ENCODE measurements at regions not wholly inside any gene's neighbourhood (a gene's known extent, or its start where the extent isn't known, plus 50 kb on each side); places are given as distances from the start of the nearest gene placed in this dataset.

GRCh38 chr10:31701546-31701945 lies 227.1 kb downstream of the ARHGAP12 start:
- in situ Hi-C loops (cut with MboI) = no loop called here
- no peak for FAIRE-seq

GRCh38 chr10:31700181-31700611 lies 228.4 kb downstream of the ARHGAP12 start:
- Histone ChIP-seq H3K4me2 (ENCODE audit: insufficient read depth, low read length) (no peak overlapping the region), H3K79me2 (ENCODE audit: control insufficient read depth, insufficient read depth, low read length) (no peaks in the 10 kb centered on the region), H4K20me1 (replicated peaks; ENCODE audit: control insufficient read depth, insufficient read depth, low read length) (no peaks in the 10 kb centered on the region), H3K36me3 (ENCODE audit: control insufficient read depth, insufficient read depth, low read length) (no peaks in the 10 kb centered on the region), H3K27me3 (ENCODE audit: control insufficient read depth in 2 of 2, insufficient read depth in 2 of 2, low read length in 2 of 2) (peaks cover 5 to 30% of the 10 kb centered on the region in 2 experiments; a peak in 4 of 5 replicates), H3K4me3 (no peak overlapping the region), H3K9me3 (replicated peaks; ENCODE audit: control insufficient read depth, insufficient read depth, low read depth, low read length) (no peaks in the 10 kb centered on the region), H2AFZ (ENCODE audit: low read depth, low read length) (no peak overlapping the region), H3K9ac (ENCODE audit: insufficient read depth in 1 of 2, low read depth in 2 of 2, low read length in 2 of 2) (no peak overlapping the region), H3K9me1 (ENCODE audit: control insufficient read depth, insufficient read depth, low read length) (no peaks in the 10 kb centered on the region), H3K4me1 (replicated peaks in 1 of 2; ENCODE audit: control insufficient read depth in 2 of 2, insufficient read depth in 2 of 2, low read length in 2 of 2) (0 out of 5 replicates have a peak, but pooled peaks cover 0 to 3% of the 10 kb centered on the region in 2 experiments), H3K27ac (ENCODE audit: extremely low read depth, low read depth, low read length) (no peak overlapping the region)
- ChIA-PET POLR2A (no interaction called here), CTCF (ENCODE audit: low intra/inter-chr PET ratio) (no interaction called here)
- no TSS peak for BruUV-seq (replicated peaks)
- in situ Hi-C loops (cut with MboI) (no loop called here), intact Hi-C loops (cut with micrococcal nuclease) (no loop called here)
- WGBS (ENCODE audit: insufficient coverage, low coverage, missing lambda C conversion rate) = 1% methylated on average over 11 of the region's 11 CpGs
- ATAC-seq (no peak), FAIRE-seq (no peak), DNase-seq (ENCODE audit: extremely low read depth in 1 of 4, low spot score in 3 of 4) (no peak)
- TF ChIP-seq ZNF324 (CRISPR knock-in tag; IDR thresholded peaks at IDR 0.05) (no peak), ELF1 (tag; IDR thresholded peaks at IDR 0.05) (no peak), ZHX1 (conservative IDR thresholded peaks at IDR 0.05; ENCODE audit: low read length) (no peak), POLR2A (conservative IDR thresholded peaks at IDR 0.05) (no peak), CBX5 (IDR thresholded peaks at IDR 0.05; ENCODE audit: borderline replicate concordance, low read depth) (no peak), ZNF224 (CRISPR knock-in tag; IDR thresholded peaks at IDR 0.05) (no peak)

More at GRCh38 chr10:31701546-31701945, 227.1 kb downstream of the ARHGAP12 start:
- Histone ChIP-seq H3K27me3 (ENCODE audit: control insufficient read depth in 2 of 2, insufficient read depth in 2 of 2, low read length in 2 of 2) (peaks cover 5 to 27% of the 10 kb centered on the region in 2 experiments; a peak in 4 of 5 replicates), H3K4me1 (replicated peaks in 1 of 2; ENCODE audit: control insufficient read depth in 2 of 2, insufficient read depth in 2 of 2, low read length in 2 of 2) (0 out of 5 replicates have a peak, but pooled peaks cover 0 to 3% of the 10 kb centered on the region in 2 experiments), H4K20me1 (replicated peaks; ENCODE audit: control insufficient read depth, insufficient read depth, low read length) (no peaks in the 10 kb centered on the region), H3K27ac (ENCODE audit: extremely low read depth, low read depth, low read length) (no peak overlapping the region), H3K9ac (ENCODE audit: insufficient read depth in 1 of 2, low read depth in 2 of 2, low read length in 2 of 2) (no peak overlapping the region), H3K4me2 (ENCODE audit: insufficient read depth, low read length) (no peak overlapping the region), H3K4me3 (no peak overlapping the region), H3K9me3 (replicated peaks; ENCODE audit: control insufficient read depth, insufficient read depth, low read depth, low read length) (no peaks in the 10 kb centered on the region), H3K9me1 (ENCODE audit: control insufficient read depth, insufficient read depth, low read length) (no peaks in the 10 kb centered on the region), H2AFZ (ENCODE audit: low read depth, low read length) (no peak overlapping the region), H3K36me3 (ENCODE audit: control insufficient read depth, insufficient read depth, low read length) (no peaks in the 10 kb centered on the region), H3K79me2 (ENCODE audit: control insufficient read depth, insufficient read depth, low read length) (no peaks in the 10 kb centered on the region)
- intact Hi-C loops (cut with micrococcal nuclease) = no loop called here
- ChIA-PET POLR2A (no interaction called here), CTCF (ENCODE audit: low intra/inter-chr PET ratio) (no interaction called here)
- ATAC-seq = no peak
- TF ChIP-seq TAF7 (tag; IDR thresholded peaks at IDR 0.05) (no peak), NR3C1 (CRISPR knock-in tag; IDR thresholded peaks at IDR 0.05) (no peak), THAP7 (CRISPR knock-in tag; IDR thresholded peaks at IDR 0.05) (no peak), L3MBTL2 (IDR thresholded peaks at IDR 0.05) (no peak)
- BruUV-seq (replicated peaks) = no TSS peak
- WGBS (ENCODE audit: insufficient coverage, low coverage, missing lambda C conversion rate) = 0% methylated on average over 5 of the region's 5 CpGs
- no peak for DNase-seq (ENCODE audit: extremely low read depth in 1 of 4, low spot score in 3 of 4)
